ENCODE measurements at regions not wholly inside any gene's neighbourhood (a gene's known extent, or its start where the extent isn't known, plus 50 kb on each side); places are given as distances from the start of the nearest gene placed in this dataset.

DNA sequence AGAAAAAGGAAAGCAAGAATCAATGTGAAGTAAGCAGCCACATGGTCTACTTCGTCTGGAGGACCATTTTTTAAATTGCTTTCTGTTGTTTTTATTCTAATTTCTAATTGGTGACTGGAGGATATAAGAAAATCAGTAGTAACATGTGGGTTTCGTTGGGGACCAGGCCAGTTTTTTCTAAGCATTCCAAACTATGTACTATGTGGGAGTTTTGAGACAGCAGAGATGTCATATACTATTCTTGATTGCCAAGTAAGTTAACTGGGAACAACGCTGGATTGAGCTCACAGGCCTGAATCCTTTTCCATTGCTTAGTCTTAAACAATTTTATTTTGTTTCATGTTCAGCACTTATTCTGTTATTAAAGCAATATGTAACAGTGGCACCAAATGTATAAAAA is 225.7 kb downstream of the TMEM167A start:
- no peak for TF ChIP-seq POLR2A (IDR thresholded peaks at IDR 0.05)
- TF ChIP-seq, protein P1, sequence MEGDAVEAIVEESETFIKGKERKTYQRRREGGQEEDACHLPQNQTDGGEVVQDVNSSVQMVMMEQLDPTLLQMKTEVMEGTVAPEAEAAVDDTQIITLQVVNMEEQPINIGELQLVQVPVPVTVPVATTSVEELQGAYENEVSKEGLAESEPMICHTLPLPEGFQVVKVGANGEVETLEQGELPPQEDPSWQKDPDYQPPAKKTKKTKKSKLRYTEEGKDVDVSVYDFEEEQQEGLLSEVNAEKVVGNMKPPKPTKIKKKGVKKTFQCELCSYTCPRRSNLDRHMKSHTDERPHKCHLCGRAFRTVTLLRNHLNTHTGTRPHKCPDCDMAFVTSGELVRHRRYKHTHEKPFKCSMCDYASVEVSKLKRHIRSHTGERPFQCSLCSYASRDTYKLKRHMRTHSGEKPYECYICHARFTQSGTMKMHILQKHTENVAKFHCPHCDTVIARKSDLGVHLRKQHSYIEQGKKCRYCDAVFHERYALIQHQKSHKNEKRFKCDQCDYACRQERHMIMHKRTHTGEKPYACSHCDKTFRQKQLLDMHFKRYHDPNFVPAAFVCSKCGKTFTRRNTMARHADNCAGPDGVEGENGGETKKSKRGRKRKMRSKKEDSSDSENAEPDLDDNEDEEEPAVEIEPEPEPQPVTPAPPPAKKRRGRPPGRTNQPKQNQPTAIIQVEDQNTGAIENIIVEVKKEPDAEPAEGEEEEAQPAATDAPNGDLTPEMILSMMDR (IDR thresholded peaks at IDR 0.05), result no peak
